Psoas muscle (tissue), 7 donors: ENCODE measurements at regions not wholly inside any gene's neighbourhood (a gene's known extent, or its start where the extent isn't known, plus 50 kb on each side); places are given as distances from the start of the nearest gene placed in this dataset.

Experiments
- ATAC-seq, 4 donors: fragments of 200-7000 bp; cut with Tn5 transposase; one replicate each; pipeline ENCODE4 v1.9.1; 2020; ENCODE audit warnings: moderate library complexity in 3 of 4, mild to moderate bottlenecking in 2 of 4
- DNase-seq, 2 donors: peaks; one replicate each; pipeline ENCODE4 v3.0.0-alpha.2; 2020
- H3K27ac ChIP-seq: fragments of 200-600 bp; one replicate; pipeline ENCODE4 v1.8.0; 2022
- H3K27me3 ChIP-seq, 3 donors: fragments of 200-600 bp in 1 of 3; one replicate each; pipeline versions ENCODE4 v1.6.1 to v1.8.0; 2013 to 2022; ENCODE audit warnings: low read length in 2 of 3, mild to moderate bottlenecking in 2 of 3, moderate library complexity in 1 of 3; ENCODE audit not compliant: insufficient read depth in 3 of 3
- H3K36me3 ChIP-seq, 2 donors: fragments of 200-600 bp in 1 of 2; one replicate each; pipeline versions ENCODE4 v1.6.1 to v1.8.0; 2013 to 2022; ENCODE audit warnings: low read depth in 1 of 2, mild to moderate bottlenecking in 1 of 2, moderate library complexity in 1 of 2; ENCODE audit not compliant: insufficient read depth in 1 of 2
- H3K4me1 ChIP-seq: fragments of 200-600 bp; one replicate; pipeline ENCODE4 v1.8.0; 2022
- H3K4me3 ChIP-seq: fragments of 200-600 bp; one replicate; pipeline ENCODE4 v1.8.0; 2022; ENCODE audit warnings: mild to moderate bottlenecking
- H3K9me3 ChIP-seq: fragments of 200-600 bp; one replicate; pipeline ENCODE4 v1.8.0; 2022
- WGBS, 3 donors: extraction: QIAGEN DNeasy Blood & Tissue Kit; methylation state at CpG; one replicate each; pipeline versions ENCODE4 v1.1.6 to v1.1.7; 2013; 5-methylcytosine and 5-hydroxymethylcytosine counted together
- intact Hi-C, 2 donors: fragments of 100-400 bp; cut with DNase I; formaldehyde crosslinking; loops; one replicate each; pipeline versions ENCODE4 v1.11.0 to v1.14.2; 2022
- TF ChIP-seq, protein P1 (sequence below): fragments of 200-600 bp; IDR thresholded peaks from one replicate; pipeline ENCODE4 v1.8.0; 2022; ENCODE audit warnings: antibody characterized with exemption
- donor health status: healthy with polysubstance abuse.
- donor health status: DM: no; HTN: no; CAD: no; lungs with moderate emphysema.
- donor health status: Bipolar disorder and iron deficiency.
- donor health status: healthy.
- donor health status: DM: yes; HTN: yes; CAD: no.
- donor health status: DM: no; HTN: no; CAD: no.
- donor health status: DM: yes; HTN: yes; CAD: no.

DNA sequence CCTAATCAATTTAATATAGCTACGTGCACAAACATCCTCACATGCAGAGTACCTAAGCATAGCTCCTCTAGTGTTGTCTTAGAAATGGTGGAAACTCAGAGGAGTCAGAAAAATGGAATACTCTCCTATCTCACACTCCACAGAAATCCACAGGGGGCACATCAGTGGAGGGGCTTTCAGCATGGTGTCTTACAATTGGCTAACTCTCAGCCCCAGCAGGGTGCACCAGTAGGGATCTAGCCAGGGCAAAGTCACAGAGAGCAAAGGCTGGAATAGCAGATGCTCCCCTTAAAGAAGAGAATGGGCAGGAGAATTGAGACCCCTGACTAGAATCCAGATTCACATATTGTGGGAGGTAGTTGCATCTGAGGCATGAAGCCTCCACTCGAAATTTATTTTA lies 135.7 kb downstream of the MAIP1 start:
- Histone ChIP-seq H3K4me1 (no peaks in the 10 kb centered on the region), H3K27me3 (no peaks in the 10 kb centered on the region), H3K36me3 (no peaks in the 10 kb centered on the region), H3K4me3 (no peak overlapping the region), H3K9me3 (no peaks in the 10 kb centered on the region), H3K27ac (no peak overlapping the region)
- WGBS, 3 donors: 74 to 78% (median 76%) methylated on average over 2 of the region's 2 CpGs
- DNase-seq (no peak), ATAC-seq (no peak)
- intact Hi-C loops: no loop called here
- TF ChIP-seq, protein P1, sequence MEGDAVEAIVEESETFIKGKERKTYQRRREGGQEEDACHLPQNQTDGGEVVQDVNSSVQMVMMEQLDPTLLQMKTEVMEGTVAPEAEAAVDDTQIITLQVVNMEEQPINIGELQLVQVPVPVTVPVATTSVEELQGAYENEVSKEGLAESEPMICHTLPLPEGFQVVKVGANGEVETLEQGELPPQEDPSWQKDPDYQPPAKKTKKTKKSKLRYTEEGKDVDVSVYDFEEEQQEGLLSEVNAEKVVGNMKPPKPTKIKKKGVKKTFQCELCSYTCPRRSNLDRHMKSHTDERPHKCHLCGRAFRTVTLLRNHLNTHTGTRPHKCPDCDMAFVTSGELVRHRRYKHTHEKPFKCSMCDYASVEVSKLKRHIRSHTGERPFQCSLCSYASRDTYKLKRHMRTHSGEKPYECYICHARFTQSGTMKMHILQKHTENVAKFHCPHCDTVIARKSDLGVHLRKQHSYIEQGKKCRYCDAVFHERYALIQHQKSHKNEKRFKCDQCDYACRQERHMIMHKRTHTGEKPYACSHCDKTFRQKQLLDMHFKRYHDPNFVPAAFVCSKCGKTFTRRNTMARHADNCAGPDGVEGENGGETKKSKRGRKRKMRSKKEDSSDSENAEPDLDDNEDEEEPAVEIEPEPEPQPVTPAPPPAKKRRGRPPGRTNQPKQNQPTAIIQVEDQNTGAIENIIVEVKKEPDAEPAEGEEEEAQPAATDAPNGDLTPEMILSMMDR: no peak

DNA sequence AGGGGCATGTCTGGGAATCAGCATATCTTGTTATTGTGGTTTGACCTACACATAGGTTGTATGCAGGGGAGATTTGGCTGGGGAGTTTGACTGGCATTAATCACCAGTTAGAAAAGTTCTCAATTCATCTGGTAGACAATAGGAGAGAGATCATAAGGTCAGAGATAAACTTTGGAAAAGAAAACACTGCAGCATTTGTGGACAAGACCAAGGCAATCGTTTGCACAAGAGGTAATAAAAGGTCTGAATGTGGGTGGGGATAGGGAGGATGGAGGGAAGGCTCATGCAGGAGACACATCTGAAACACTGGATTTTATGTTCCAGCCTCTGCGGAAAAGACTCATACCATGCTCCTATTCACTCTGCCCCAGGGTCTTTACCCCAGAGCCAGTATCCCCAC lies 136.9 kb downstream of the MAIP1 start:
- Histone ChIP-seq H3K27me3 (no peaks in the 10 kb centered on the region), H3K9me3 (no peaks in the 10 kb centered on the region), H3K4me1 (no peaks in the 10 kb centered on the region), H3K27ac (no peak overlapping the region), H3K36me3 (no peaks in the 10 kb centered on the region), H3K4me3 (no peak overlapping the region)
- intact Hi-C loops: no loop called here
- 56 to 68% (median 67%) methylated on average over 2 of the region's 2 CpGs for WGBS, 3 donors
- no peak for ATAC-seq
- TF ChIP-seq, protein P1: no peak
- DNase-seq: no peak

DNA sequence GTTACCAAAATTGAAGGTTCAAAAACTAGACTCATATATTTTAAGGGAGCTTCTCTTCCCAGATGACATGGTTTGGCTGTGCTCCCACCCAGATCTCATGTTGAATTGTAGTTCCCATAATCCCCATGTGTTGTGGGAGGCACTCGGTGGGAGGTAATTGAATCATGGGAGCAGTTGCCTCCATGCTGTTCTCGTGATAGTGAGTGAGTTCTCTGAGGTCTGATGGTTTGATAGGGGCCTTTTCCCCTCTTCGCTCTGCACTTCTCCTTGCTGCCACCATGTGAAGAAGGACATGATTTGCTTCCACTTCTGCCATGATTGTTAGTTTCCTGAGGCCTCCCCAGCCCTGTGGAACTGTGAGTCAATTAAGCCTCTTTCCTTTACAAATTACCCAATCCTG lies 140.1 kb downstream of the MAIP1 start:
- intact Hi-C loops: no loop called here
- Histone ChIP-seq H3K36me3 (no peaks in the 10 kb centered on the region), H3K4me1 (no peaks in the 10 kb centered on the region), H3K27ac (no peak overlapping the region), H3K4me3 (no peak overlapping the region), H3K27me3 (no peaks in the 10 kb centered on the region), H3K9me3 (no peaks in the 10 kb centered on the region)
- TF ChIP-seq, protein P1: no peak
- ATAC-seq (no peak), DNase-seq (no peak)
- 76 to 89% (median 88%) methylated on average over 3 of the region's 3 CpGs for WGBS, 3 donors

DNA sequence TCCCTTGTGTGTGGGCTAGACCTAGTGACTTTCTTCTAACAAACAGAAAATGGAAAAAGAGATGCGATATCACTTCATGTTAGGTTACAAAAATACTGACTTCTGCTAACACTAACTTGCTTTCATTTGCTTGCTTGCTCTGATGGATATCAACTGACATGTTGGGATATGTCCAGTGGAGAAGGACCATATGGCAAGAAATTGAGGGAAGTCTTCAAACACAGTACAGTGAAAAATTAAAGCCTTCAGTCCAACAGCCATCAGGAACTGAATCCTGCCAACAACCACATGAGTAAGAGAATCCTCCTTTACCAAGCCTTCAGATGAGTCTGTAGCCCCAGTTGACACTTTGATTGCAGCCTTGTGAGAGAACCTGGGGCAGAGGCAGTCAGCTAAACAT lies 143.9 kb downstream of the MAIP1 start:
- DNase-seq (no peak), ATAC-seq (no peak)
- intact Hi-C loops: no loop called here
- H3K4me3 ChIP-seq: no peak overlapping the region
- H3K27me3 ChIP-seq: no peaks in the 10 kb centered on the region
- H3K36me3 ChIP-seq: no peaks in the 10 kb centered on the region
- H3K27ac ChIP-seq: no peak overlapping the region
- no peaks in the 10 kb centered on the region for H3K4me1 ChIP-seq
- TF ChIP-seq, protein P1: no peak
- H3K9me3 ChIP-seq: no peaks in the 10 kb centered on the region
- 86 to 100% (median 94%) methylated on average over 1 of the region's 1 CpG for WGBS, 3 donors

DNA sequence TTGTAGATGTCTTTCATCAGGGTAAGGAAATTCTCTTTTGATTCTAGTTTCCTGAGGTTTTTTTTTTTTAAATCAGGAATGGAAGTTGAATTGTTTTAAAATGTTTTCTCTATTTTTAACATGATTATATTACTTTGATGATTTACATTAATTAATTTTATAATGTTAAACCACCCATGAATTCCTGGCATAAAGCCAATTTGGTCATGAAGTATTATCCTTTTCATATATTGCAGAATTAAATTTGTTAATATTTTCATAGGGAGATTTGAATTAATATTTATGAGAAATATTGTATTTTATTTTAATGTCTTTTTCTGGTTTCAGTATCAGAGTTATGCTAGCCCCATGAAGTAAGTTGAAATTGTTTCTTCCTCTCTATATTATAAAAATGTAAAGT lies 144.6 kb downstream of the MAIP1 start:
- no peak for ATAC-seq
- Histone ChIP-seq H3K36me3 (no peaks in the 10 kb centered on the region), H3K27ac (no peak overlapping the region), H3K9me3 (no peaks in the 10 kb centered on the region), H3K4me1 (no peaks in the 10 kb centered on the region), H3K4me3 (no peak overlapping the region), H3K27me3 (no peaks in the 10 kb centered on the region)
- intact Hi-C loops: no loop called here
- no peak for DNase-seq
- TF ChIP-seq, protein P1: no peak
